Right lobe of liver (tissue), 6 donors: ENCODE measurements at regions not wholly inside any gene's neighbourhood (a gene's known extent, or its start where the extent isn't known, plus 50 kb on each side); places are given as distances from the start of the nearest gene placed in this dataset.
"Not testable (repeated sequence)": the region's sequence is repeated elsewhere in the genome, so short reads cannot be mapped to it uniquely, and the experiment has no call there.

Experiments used
- ATAC-seq, 4 donors: fragments of 200-7000 bp; cut with Tn5 transposase; one replicate each; pipeline ENCODE4 v1.9.1; 2020; ENCODE audit warnings: mild to moderate bottlenecking in 4 of 4, moderate library complexity in 4 of 4
- DNase-seq, 3 donors: peaks; one replicate each; pipeline ENCODE4 v3.0.0-alpha.2; 2020
- H3K27ac ChIP-seq, 3 donors: fragments of 200-600 bp; one replicate each; pipeline ENCODE4 v1.8.0; 2022
- H3K27me3 ChIP-seq, 2 donors: fragments of 200-600 bp; one replicate each; pipeline ENCODE4 v1.8.0; 2022
- H3K36me3 ChIP-seq, 4 donors: fragments of 200-600 bp; sonication (generic) in 1 of 4; one replicate each; pipeline versions ENCODE4 v1.5.1 to v1.8.0; 2017 to 2022; ENCODE audit warnings: control low read depth in 1 of 4
- H3K4me1 ChIP-seq, 4 donors: fragments of 200-600 bp; sonication (generic) in 1 of 4; one replicate each; pipeline versions ENCODE4 v1.5.1 to v1.8.0; 2017 to 2022; ENCODE audit warnings: control low read depth in 1 of 4
- H3K4me3 ChIP-seq, 3 donors: fragments of 200-600 bp; one replicate each; pipeline ENCODE4 v1.8.0; 2022
- H3K9me3 ChIP-seq, 4 donors: fragments of 200-600 bp; sonication (generic) in 1 of 4; one replicate each; pipeline versions ENCODE4 v1.5.1 to v1.8.0; 2017 to 2022; ENCODE audit warnings: control low read depth in 1 of 4
- CTCF ChIP-seq, 4 donors: fragments of 200-600 bp in 3 of 4; fragments of 450-650 bp in 1 of 4; IDR thresholded peaks; one replicate each; pipeline versions ENCODE4 v1.5.1 to v1.8.0; 2016 to 2022; ENCODE audit warnings: antibody characterized with exemption in 4 of 4, mild to moderate bottlenecking in 2 of 4
- POLR2A ChIP-seq: fragments of 450-650 bp; IDR thresholded peaks from one replicate; pipeline ENCODE4 v1.6.1; 2017; ENCODE audit warnings: antibody characterized with exemption, mild to moderate bottlenecking
- WGBS: methylation state at CpG from one replicate; pipeline ENCODE4 v1.1.6; 2018; ENCODE audit warnings: low coverage, low lambda C conversion rate; ENCODE audit not compliant: insufficient coverage; ENCODE audit errors: missing lambda C conversion rate; 5-methylcytosine and 5-hydroxymethylcytosine counted together
- intact Hi-C, 2 donors: fragments of 100-400 bp; cut with DNase I; formaldehyde crosslinking; loops; one replicate each; pipeline versions ENCODE4 v1.11.2 to v1.14.1; 2022
- donor health status: DM: no; HTN: yes; CAD: no.
- donor health status: DM: no; HTN: no; CAD: no.
- donor health status: DM: no; HTN: no; CAD: no.
- donor health status: DM: no; HTN: yes; CAD: no.
- donor health status: DM: no; HTN: yes; CAD: no.

DNA sequence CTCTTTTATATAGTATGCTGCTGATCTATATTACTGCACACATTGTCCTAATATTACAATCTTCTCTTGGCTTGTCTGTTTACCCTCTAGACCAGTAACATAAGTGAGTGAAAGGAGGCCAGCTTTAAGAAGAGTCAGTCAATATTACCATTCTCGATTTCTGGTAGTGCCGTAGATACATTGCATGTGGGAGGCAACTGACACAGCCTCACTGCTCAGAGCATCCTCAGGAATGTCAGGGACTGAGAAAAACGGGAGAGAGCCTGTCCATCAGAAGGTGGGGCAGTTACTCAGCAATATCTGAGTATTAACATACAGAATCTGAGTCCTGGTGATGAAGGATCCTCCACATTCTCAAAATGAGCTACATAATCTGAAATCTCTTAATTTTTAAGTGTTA is 259.9 kb downstream of the GJA1 start:
- ATAC-seq (no peak), DNase-seq (no peak)
- TF ChIP-seq POLR2A (no peak), CTCF (IDR thresholded peaks at IDR 0.05) (no peak)
- Histone ChIP-seq H3K9me3 (no peaks in the 10 kb centered on the region), H3K27me3 (no peaks in the 10 kb centered on the region), H3K4me1 (no peaks in the 10 kb centered on the region), H3K27ac (no peak overlapping the region), H3K36me3 (no peaks in the 10 kb centered on the region), H3K4me3 (no peak overlapping the region)
- 43% methylated on average over 3 of the region's 3 CpGs for WGBS
- intact Hi-C loops = no loop called here

- Histone ChIP-seq H3K36me3 (no peaks in the 10 kb centered on the region), H3K4me3 (no peak overlapping the region), H3K27me3 (no peaks in the 10 kb centered on the region), H3K27ac (no peak overlapping the region), H3K4me1 (no peaks in the 10 kb centered on the region), H3K9me3 (no peaks in the 10 kb centered on the region)
- WGBS = 23% methylated on average over 6 of the region's 6 CpGs
- intact Hi-C loops = no loop called here
- DNase-seq = no peak
- TF ChIP-seq POLR2A (no peak), CTCF (IDR thresholded peaks at IDR 0.05) (no peak)
- ATAC-seq = no peak
These were observed 262.5 kb downstream of the GJA1 start for GRCh38 chr6:121697921-121698320.

DNA sequence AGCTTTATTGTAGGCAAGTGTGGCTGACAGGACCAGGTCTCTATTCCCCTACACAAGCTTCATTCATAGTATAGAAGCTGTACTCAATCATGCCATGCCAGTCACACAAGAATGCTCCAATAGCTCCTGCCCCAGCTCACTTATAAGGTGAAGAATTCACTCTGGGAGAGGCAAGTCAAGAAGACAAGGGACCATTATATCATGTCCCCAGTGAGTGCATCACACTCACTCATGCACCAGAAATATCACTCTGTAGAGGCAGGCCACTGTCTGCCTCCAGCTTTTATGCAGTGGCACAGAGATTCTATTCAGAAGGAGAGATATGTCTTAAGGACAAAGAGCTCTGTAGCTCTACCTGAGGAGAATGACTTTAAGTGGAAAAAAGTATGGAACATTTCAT is 263.2 kb downstream of the GJA1 start:
- no peak overlapping the region for H3K27ac ChIP-seq
- ATAC-seq = no peak
- no peaks in the 10 kb centered on the region for H3K4me1 ChIP-seq
- intact Hi-C loops = no loop called here
- DNase-seq = no peak
- no peaks in the 10 kb centered on the region for H3K27me3 ChIP-seq
- H3K4me3 ChIP-seq = no peak overlapping the region
- no peaks in the 10 kb centered on the region for H3K36me3 ChIP-seq
- TF ChIP-seq POLR2A (no peak), CTCF (IDR thresholded peaks at IDR 0.05) (no peak)
- no peaks in the 10 kb centered on the region for H3K9me3 ChIP-seq

- H3K4me3 ChIP-seq, DNase-seq, H3K27me3 ChIP-seq, H3K9me3 ChIP-seq, intact Hi-C loops, H3K27ac ChIP-seq, ATAC-seq, H3K4me1 ChIP-seq, H3K36me3 ChIP-seq: not testable (repeated sequence)
- no CpG with 5 or more reads among the region's 8 CpGs for WGBS
These were observed 267.7 kb downstream of the GJA1 start for GRCh38 chr6:121703129-121703528.

DNA sequence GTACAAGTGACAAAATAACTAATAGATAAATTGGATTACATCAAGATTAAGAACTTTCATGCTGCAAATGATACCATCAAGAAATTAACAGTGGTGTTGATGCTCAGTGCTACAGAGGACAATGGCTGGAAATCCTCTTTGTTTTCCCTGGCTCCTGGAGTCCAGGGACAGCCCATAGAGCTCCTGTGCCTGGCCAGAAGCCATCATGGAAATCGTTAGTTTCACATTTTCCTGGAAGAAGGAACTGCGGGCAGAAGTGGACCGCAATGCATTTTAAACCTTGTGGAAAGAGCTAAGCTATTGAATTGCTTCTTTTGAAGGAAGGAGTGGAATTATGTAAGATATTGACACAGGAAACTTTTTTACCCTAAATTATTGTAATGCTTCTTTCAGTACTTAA is 276.0 kb downstream of the GJA1 start:
- TF ChIP-seq CTCF (IDR thresholded peaks at IDR 0.05) (no peak), POLR2A (no peak)
- H3K4me3 ChIP-seq = no peak overlapping the region
- H3K27me3 ChIP-seq = no peaks in the 10 kb centered on the region
- H3K4me1 ChIP-seq = no peaks in the 10 kb centered on the region
- H3K36me3 ChIP-seq = no peaks in the 10 kb centered on the region
- peak in 1 of 3 donors; percentile 21 for DNase-seq
- intact Hi-C loops = no loop called here
- ATAC-seq = peak in 3 of 4 donors; percentile 33 to 61 (median 44)
- no peak overlapping the region for H3K27ac ChIP-seq
- WGBS = 36% methylated on average over 2 of the region's 3 CpGs
- H3K9me3 ChIP-seq = no peaks in the 10 kb centered on the region
